GM18909 (cell line): ENCODE measurements at regions not wholly inside any gene's neighbourhood (a gene's known extent, or its start where the extent isn't known, plus 50 kb on each side); places are given as distances from the start of the nearest gene placed in this dataset.
"Not testable (repeated sequence)": the region's sequence is repeated elsewhere in the genome, so short reads cannot be mapped to it uniquely, and the experiment has no call there.

Experiments
- ATAC-seq: cut with Tn5 transposase; IDR thresholded peaks from one replicate; pipeline ENCODE4 v1.9.1; 2021; ENCODE audit warnings: mild to moderate bottlenecking; ENCODE audit not compliant: unreplicated experiment, poor library complexity

- no peak for ATAC-seq
Measured at GRCh38 chr13:75996582-75996981, 360.5 kb downstream of the LMO7 start.

- no peak for ATAC-seq
Measured at GRCh38 chr13:75995966-75996365, 359.8 kb downstream of the LMO7 start.

- no peak for ATAC-seq
Measured at GRCh38 chr13:75993823-75994222, 357.7 kb downstream of the LMO7 start.

- ATAC-seq: no peak
Measured at GRCh38 chr13:75993241-75993640, 357.1 kb downstream of the LMO7 start.

GRCh38 chr13:75986818-75987217 lies 350.7 kb downstream of the LMO7 start:
- ATAC-seq: peak; percentile 99

- ATAC-seq: no peak
Measured at GRCh38 chr13:75985132-75985531, 349.0 kb downstream of the LMO7 start.

- no peak for ATAC-seq
Measured at GRCh38 chr13:75978818-75979217, 342.7 kb downstream of the LMO7 start.

- ATAC-seq: no peak
Measured at GRCh38 chr13:75968103-75968838, 332.1 kb downstream of the LMO7 start.

GRCh38 chr13:75963302-75963701 lies 327.2 kb downstream of the LMO7 start:
- no peak for ATAC-seq

GRCh38 chr13:75961911-75962310 lies 325.8 kb downstream of the LMO7 start:
- ATAC-seq: no peak

- peak; percentile 98 for ATAC-seq
Measured at GRCh38 chr13:75960538-75960994, 324.4 kb downstream of the LMO7 start.

- ATAC-seq: peak; percentile 29
Measured at GRCh38 chr13:75959861-75960481, 323.8 kb downstream of the LMO7 start.

- not testable (repeated sequence) for ATAC-seq
Measured at GRCh38 chr13:75953589-75953988, 317.5 kb downstream of the LMO7 start.

- ATAC-seq: no peak
Measured at GRCh38 chr13:75947448-75947847, 311.3 kb downstream of the LMO7 start.

GRCh38 chr13:75946536-75947284 lies 310.6 kb downstream of the LMO7 start:
- ATAC-seq: no peak

GRCh38 chr13:75945841-75946482 lies 309.8 kb downstream of the LMO7 start:
- ATAC-seq: no peak

- no peak for ATAC-seq
Measured at GRCh38 chr13:75938811-75939560, 302.9 kb downstream of the LMO7 start.

- no peak for ATAC-seq
Measured at GRCh38 chr13:75936791-75937190, 300.7 kb downstream of the LMO7 start.

GRCh38 chr13:75935805-75936204 lies 299.7 kb downstream of the LMO7 start:
- ATAC-seq: no peak

- no peak for ATAC-seq
Measured at GRCh38 chr13:75934889-75935288, 298.8 kb downstream of the LMO7 start.
